Neural cell (in vitro differentiated cells): ENCODE measurements at regions not wholly inside any gene's neighbourhood (a gene's known extent, or its start where the extent isn't known, plus 50 kb on each side); places are given as distances from the start of the nearest gene placed in this dataset.

Experiments used
- H2AFZ ChIP-seq: fragments of 200-600, 300-800 bp; sonication (generic), shearing (Covaris generic); 2 replicates; pipeline ENCODE4 v1.6.0; 2014; ENCODE audit warnings: low read depth, mild to moderate bottlenecking, antibody characterized with exemption, low read length, moderate library complexity
- H3F3A ChIP-seq: fragments of 200-600 bp; shearing (Covaris generic); 2 replicates; pipeline ENCODE4 v1.6.1; 2016; ENCODE audit warnings: mild to moderate bottlenecking, moderate library complexity, mixed read lengths, antibody characterized with exemption, low read length; ENCODE audit not compliant: insufficient read depth, poor library complexity, severe bottlenecking
- H3K27ac ChIP-seq: fragments of 200-600, 300-800 bp; sonication (generic), shearing (Covaris generic); 2 replicates; pipeline ENCODE4 v1.5.1; 2014; ENCODE audit warnings: mild to moderate bottlenecking, low read length, moderate library complexity
- H3K27me3 ChIP-seq: fragments of 300-800, 200-600 bp; sonication (generic), shearing (Covaris generic); 2 replicates; pipeline ENCODE4 v1.6.0; 2014; ENCODE audit warnings: mild to moderate bottlenecking, low read depth, low read length, moderate library complexity; ENCODE audit not compliant: insufficient read depth
- H3K36me3 ChIP-seq: fragments of 300-800, 200-600 bp; sonication (generic), shearing (Covaris generic); 2 replicates; pipeline ENCODE4 v1.5.1; 2014; ENCODE audit warnings: mild to moderate bottlenecking, antibody characterized with exemption, low read length, moderate library complexity; ENCODE audit not compliant: insufficient read depth
- H3K4me2 ChIP-seq: fragments of 300-800, 200-600 bp; sonication (generic), shearing (Covaris generic); 2 replicates; pipeline ENCODE4 v1.6.0; 2014; ENCODE audit warnings: mild to moderate bottlenecking, low read length
- H3K4me3 ChIP-seq: fragments of 300-800, 200-600 bp; sonication (generic), shearing (Covaris generic); 2 replicates; pipeline ENCODE4 v1.5.1; 2014; ENCODE audit warnings: mild to moderate bottlenecking, low read length, moderate library complexity
- H3K79me2 ChIP-seq: fragments of 200-600 bp; shearing (Covaris generic); replicated peaks from 2 replicates; pipeline ENCODE4 v1.6.0; 2014; ENCODE audit warnings: mild to moderate bottlenecking, low read length, moderate library complexity; ENCODE audit not compliant: insufficient read depth
- H3K9ac ChIP-seq: fragments of 300-800, 200-600 bp; sonication (generic), shearing (Covaris generic); 2 replicates; pipeline ENCODE4 v1.6.1; 2016; ENCODE audit warnings: mild to moderate bottlenecking, low read length, mixed read lengths
- H3K9me2 ChIP-seq: fragments of 200-600 bp; shearing (Covaris generic); 2 replicates; pipeline ENCODE4 v1.6.1; 2016; ENCODE audit warnings: mild to moderate bottlenecking, low read length, mixed read lengths; ENCODE audit not compliant: insufficient read depth
- H3K9me3 ChIP-seq: fragments of 200-600, 300-800 bp; sonication (generic), shearing (Covaris generic); 2 replicates; pipeline ENCODE4 v1.6.1; 2016; ENCODE audit warnings: mild to moderate bottlenecking, mixed run types, low read length, moderate library complexity, mixed read lengths
- H4K20me1 ChIP-seq: fragments of 200-600 bp; shearing (Covaris generic); 2 replicates; pipeline ENCODE4 v1.6.1; 2016; ENCODE audit warnings: mild to moderate bottlenecking, mixed run types; ENCODE audit not compliant: insufficient read depth
- EP300 ChIP-seq: fragments of 450-650 bp; conservative IDR thresholded peaks from 2 replicates; pipeline ENCODE4 v1.6.1; 2014; ENCODE audit warnings: antibody characterized with exemption, mild to moderate bottlenecking, moderate library complexity; ENCODE audit not compliant: poor library complexity, severe bottlenecking
- EZH2 ChIP-seq: fragments of 200-600, 300-800 bp; shearing (Covaris generic), sonication (generic); IDR thresholded peaks from 2 replicates; pipeline ENCODE4 v1.6.1; 2014; ENCODE audit warnings: antibody characterized with exemption, low read length, borderline replicate concordance, mild to moderate bottlenecking; ENCODE audit not compliant: insufficient read depth, poor library complexity, severe bottlenecking
- MXI1 ChIP-seq: fragments of 450-650 bp; conservative IDR thresholded peaks from 2 replicates; pipeline ENCODE4 v1.6.1; 2014; ENCODE audit warnings: antibody characterized with exemption, mild to moderate bottlenecking; ENCODE audit not compliant: poor library complexity, severe bottlenecking
- POLR2AphosphoS5 ChIP-seq: IDR thresholded peaks from 2 replicates; pipeline ENCODE4 v1.6.1; 2012
- RAD21 ChIP-seq: fragments of 450-650 bp; conservative IDR thresholded peaks from 2 replicates; pipeline ENCODE4 v1.6.1; 2014; ENCODE audit warnings: antibody characterized with exemption, mild to moderate bottlenecking, moderate library complexity
- REST ChIP-seq: IDR thresholded peaks from 2 replicates; pipeline ENCODE4 v1.6.1; 2012; ENCODE audit warnings: borderline replicate concordance
- SMC3 ChIP-seq: fragments of 450-650 bp; conservative IDR thresholded peaks from 2 replicates; pipeline ENCODE4 v1.6.1; 2014; ENCODE audit warnings: antibody characterized with exemption, mild to moderate bottlenecking, moderate library complexity; ENCODE audit not compliant: poor library complexity
- TAF1 ChIP-seq: IDR thresholded peaks from 2 replicates; pipeline ENCODE4 v1.6.1; 2012; ENCODE audit warnings: low read depth
- TF ChIP-seq, protein P1 (sequence below): fragments of 450-650 bp; IDR thresholded peaks from 2 replicates; pipeline ENCODE4 v1.5.1; 2014; ENCODE audit warnings: antibody characterized with exemption, mild to moderate bottlenecking, moderate library complexity; ENCODE audit not compliant: poor library complexity, severe bottlenecking

- Histone ChIP-seq H2AFZ (no peak overlapping the region), H3K9me2 (no peaks in the 10 kb centered on the region), H3K4me3 (no peak overlapping the region), H3K36me3 (no peaks in the 10 kb centered on the region), H3K9ac (no peak overlapping the region), H3F3A (no peaks in the 10 kb centered on the region), H3K79me2 (no peaks in the 10 kb centered on the region), H3K27me3 (no peaks in the 10 kb centered on the region), H3K27ac (no peak overlapping the region), H4K20me1 (no peaks in the 10 kb centered on the region), H3K9me3 (peaks cover under 1% of the 10 kb centered on the region), H3K4me2 (no peak overlapping the region)
- TF ChIP-seq POLR2AphosphoS5 (no peak), RAD21 (no peak), EZH2 (no peak), SMC3 (no peak), REST (no peak), EP300 (no peak), TAF1 (no peak)
Observed at GRCh38 chr4:4720646-4721045, 138.8 kb upstream of the MSX1 start.

DNA sequence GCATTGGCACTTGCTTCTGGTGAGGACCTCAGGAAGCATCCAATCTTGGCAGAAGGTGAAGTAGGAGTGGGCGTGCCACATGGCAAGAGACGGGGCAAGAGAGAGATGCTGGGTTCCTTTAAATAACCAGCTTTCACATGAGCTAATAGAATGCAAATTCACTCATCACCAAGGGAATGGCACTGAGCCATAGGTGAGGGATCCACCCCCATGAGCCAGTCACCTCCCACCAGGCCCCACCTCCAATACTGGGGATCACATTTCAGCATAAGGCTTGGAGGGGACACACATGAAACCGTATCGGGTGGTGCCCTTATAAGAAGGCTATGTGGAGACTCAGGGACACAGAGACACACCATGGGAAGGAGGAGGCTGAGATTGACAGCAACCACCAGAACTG is 140.0 kb upstream of the MSX1 start:
- Histone ChIP-seq H3K4me3 (no peak overlapping the region), H2AFZ (no peak overlapping the region), H3K27ac (no peak overlapping the region), H4K20me1 (no peaks in the 10 kb centered on the region), H3K36me3 (no peaks in the 10 kb centered on the region), H3K9me2 (no peaks in the 10 kb centered on the region), H3K9me3 (no peaks in the 10 kb centered on the region), H3K4me2 (no peak overlapping the region), H3K79me2 (no peaks in the 10 kb centered on the region), H3K9ac (no peak overlapping the region), H3K27me3 (no peaks in the 10 kb centered on the region), H3F3A (no peaks in the 10 kb centered on the region)
- TF ChIP-seq EZH2: no peak
- no peak for TF ChIP-seq REST
- TF ChIP-seq POLR2AphosphoS5: no peak
- no peak for TF ChIP-seq SMC3
- TF ChIP-seq TAF1: no peak
- no peak for TF ChIP-seq EP300
- TF ChIP-seq MXI1: no peak
- TF ChIP-seq, protein P1, sequence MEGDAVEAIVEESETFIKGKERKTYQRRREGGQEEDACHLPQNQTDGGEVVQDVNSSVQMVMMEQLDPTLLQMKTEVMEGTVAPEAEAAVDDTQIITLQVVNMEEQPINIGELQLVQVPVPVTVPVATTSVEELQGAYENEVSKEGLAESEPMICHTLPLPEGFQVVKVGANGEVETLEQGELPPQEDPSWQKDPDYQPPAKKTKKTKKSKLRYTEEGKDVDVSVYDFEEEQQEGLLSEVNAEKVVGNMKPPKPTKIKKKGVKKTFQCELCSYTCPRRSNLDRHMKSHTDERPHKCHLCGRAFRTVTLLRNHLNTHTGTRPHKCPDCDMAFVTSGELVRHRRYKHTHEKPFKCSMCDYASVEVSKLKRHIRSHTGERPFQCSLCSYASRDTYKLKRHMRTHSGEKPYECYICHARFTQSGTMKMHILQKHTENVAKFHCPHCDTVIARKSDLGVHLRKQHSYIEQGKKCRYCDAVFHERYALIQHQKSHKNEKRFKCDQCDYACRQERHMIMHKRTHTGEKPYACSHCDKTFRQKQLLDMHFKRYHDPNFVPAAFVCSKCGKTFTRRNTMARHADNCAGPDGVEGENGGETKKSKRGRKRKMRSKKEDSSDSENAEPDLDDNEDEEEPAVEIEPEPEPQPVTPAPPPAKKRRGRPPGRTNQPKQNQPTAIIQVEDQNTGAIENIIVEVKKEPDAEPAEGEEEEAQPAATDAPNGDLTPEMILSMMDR: no peak
- TF ChIP-seq RAD21: no peak
